Muscle of arm (tissue), 1 donor: ENCODE measurements at regions not wholly inside any gene's neighbourhood (a gene's known extent, or its start where the extent isn't known, plus 50 kb on each side); places are given as distances from the start of the nearest gene placed in this dataset.
"Not testable (repeated sequence)": the region's sequence is repeated elsewhere in the genome, so short reads cannot be mapped to it uniquely, and the experiment has no call there.

ENCODE experiments used
- DNase-seq: peaks from one replicate; pipeline ENCODE4 v3.0.0-alpha.2; 2013

DNA sequence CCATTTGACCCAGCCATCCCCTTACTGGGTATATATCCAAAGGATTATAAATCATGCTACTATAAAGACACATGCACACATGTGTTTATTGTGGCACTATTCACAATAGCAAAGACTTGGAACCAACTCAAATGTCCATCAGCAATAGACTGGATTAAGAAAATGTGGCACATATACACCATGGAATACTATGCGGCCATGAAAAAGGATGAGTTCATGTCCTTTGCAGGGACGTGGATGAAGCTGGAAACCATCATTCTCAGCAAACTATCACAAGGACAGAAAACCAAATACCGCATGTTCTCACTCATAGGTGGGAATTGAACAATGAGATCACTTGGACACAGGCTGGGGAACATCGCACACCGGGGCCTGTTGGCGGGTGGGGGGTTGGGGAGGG is 913.4 kb upstream of the DIAPH2 start:
- DNase-seq = not testable (repeated sequence)

DNA sequence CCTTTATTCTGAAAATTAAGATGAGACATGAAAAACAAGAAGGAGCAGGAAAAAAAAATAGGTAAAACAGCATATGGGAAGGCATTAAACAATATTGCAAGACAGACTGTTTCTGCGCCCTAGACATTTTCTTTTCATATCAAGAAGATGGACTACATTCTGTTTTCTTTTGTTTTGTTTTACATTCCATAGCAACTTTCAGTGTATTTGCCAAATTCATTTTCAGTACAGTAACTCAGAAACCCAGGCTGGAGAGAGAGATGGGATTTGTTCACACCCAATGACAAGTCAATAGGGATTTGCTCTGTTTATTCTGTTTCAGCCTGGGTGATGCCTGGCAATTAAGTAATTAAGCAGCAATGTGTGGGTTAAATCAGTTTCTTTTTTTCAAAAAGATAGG is 892.8 kb upstream of the DIAPH2 start:
- peak; percentile 15 for DNase-seq

DNA sequence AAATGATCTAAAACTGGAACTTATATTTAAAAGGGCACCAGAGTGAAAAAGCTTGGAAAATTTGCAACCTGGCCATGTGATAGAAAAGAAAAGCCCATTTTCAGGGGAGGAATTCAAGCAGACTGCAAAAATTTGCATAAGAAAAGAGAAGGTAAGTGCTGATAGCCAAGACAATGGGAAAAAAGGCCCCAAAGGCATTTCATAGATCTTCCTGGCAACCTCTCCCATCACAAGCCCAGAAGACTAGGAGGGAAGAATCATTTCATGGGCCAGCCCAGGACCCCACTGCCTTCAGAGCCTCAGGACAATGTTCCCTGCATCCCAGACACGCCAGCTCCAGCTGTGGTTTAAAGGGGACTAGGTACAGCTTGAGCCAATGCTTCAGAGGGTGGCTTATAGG is 887.3 kb upstream of the DIAPH2 start:
- DNase-seq = no peak

DNA sequence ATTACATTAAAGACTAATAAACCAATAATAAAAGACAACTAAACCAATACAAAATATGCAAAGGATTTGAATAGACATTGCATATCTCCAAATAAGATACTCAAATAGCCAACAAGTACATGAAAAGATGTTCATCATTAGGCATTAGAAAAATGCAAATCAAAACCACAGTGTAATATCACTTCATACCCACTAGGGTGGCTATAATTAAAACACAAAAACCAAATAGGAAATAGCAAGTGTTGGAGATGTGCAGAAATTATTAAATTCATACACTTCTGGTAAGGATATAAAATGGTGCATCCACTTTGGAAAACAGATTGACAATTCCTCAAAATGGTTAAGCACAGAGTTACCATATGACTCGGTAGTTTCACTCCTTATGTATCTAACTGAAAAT is 860.8 kb upstream of the DIAPH2 start:
- no peak for DNase-seq

DNA sequence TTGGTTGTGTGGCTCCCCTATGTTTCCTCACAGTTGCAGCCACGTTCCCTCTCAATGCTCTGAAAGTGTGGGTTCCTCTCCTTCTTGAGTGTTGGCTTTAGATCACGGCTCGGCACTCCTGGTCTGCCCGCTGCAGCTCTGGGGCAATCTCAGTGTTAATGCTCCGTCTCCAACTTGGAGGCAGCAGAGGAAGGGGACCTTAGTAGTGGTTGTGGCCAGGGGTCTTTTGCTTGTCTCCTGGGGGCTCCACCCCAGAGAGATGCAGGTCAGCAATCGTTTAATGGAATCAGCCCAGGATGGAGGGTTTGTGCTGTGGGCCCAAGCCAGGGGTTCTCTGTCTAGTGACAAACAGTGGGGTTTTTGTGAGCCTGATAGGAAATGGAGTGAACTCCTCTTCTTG is 849.4 kb upstream of the DIAPH2 start:
- no peak for DNase-seq

DNA sequence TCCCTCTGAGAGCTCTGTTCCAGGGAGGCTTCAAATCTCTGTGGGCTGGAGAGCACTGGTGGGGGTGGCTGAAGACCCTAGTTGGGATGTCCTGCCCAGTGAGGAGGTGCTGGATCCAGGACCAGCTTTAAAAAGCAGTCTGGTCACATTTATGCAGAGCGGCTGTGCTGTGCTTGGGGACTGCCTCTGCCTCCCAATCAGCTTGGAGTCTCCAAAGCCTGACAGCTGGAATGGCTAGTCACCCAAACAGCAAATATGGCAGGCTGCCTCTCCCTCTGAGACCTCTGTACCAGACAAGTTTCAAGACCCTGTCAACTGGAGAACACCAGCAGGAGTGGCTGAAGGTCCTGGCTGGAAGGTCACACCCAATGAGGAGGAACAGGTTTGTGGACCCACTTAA is 848.1 kb upstream of the DIAPH2 start:
- no peak for DNase-seq

DNA sequence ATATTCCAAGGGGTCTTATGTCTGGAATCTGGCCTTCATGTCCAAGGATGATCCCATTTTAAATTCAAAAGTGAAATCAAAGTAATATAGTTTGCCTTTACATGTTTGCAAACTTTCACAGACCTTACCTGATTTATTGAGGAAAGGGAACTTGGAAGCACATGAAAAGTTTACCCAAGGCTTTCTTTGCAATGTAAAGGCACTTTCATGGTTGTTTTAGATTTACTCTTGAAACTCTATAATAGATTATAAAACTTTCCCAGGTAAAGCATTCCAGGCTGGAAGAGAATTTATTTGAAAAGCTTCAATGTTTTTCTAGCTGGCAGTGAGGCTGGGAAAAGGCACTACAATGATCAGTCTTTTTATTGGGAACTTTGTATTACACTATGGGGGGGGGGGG is 842.8 kb upstream of the DIAPH2 start:
- DNase-seq = no peak

DNA sequence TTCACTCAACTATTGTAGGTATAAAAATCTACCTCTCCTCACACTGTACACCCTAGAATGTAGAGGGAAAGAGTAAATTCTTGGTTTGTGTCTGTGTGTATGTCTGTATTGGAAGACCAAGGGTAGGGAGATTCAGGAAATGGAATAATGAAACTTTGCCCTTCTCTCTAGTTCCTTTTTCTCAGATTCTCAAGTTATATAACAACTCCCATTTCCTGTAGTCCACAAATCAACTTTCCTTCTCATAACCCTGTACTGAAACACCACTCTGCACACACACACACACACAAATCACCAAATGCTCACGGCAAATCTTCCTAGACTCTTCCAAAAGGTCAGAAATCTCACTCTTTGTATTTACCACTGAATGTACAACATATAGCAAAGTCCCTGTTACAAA is 824.5 kb upstream of the DIAPH2 start:
- no peak for DNase-seq

DNA sequence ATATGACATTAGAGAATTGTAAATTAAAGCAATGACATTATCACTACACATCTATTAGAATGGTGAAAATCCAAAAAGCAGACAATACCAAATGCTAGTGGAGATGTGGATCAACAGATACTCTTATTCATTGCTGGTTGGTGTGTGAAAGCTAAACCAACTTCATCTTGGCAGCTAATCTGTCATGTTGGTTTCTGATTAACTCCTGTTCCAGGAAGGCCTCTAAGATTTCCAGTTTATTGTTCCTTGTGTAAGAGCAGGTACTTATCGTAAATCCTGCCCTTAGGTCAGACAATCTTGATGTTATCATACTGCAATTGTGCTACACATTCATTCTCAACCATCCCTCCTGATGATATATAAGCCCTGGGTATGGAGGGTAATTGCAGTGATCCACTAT is 809.0 kb upstream of the DIAPH2 start:
- no peak for DNase-seq

DNA sequence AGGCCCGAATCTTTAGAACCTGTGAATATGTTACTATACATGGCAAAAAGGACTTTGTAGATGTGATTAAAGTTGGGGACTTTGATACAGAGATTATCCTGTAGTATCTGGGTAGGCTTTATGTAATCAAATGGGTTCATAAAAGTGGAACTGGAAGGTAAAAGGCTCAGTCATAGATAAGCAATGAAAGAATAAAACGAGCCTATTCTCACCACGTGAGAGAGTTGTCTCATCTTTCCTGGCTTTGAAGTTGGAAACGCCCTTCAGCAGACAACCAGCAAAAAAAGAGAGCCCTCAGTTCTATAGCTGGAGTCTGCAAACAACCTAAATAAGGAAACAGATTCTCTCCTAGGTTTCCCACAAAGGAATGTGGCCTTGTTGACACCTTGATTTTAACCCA is 805.8 kb upstream of the DIAPH2 start:
- DNase-seq = no peak

DNA sequence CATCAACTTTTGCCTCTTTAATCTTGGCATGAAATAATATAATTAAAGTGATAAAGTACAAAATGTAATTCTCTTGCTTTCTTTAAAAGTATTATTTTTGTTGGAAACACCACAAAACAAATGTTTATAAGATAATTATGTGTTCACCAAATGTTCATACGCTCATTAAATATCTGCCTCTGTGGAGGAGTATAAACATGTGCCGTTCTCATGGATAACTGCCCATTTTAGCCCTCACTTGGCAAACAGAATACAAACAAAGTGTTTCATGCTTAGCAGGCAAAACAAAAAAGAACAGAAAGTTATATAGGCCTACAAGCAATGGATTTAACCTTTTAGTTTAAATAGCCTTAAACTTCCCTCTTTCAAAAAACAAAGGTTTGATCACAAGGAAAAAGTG is 800.5 kb upstream of the DIAPH2 start:
- peak; percentile 3 for DNase-seq

DNA sequence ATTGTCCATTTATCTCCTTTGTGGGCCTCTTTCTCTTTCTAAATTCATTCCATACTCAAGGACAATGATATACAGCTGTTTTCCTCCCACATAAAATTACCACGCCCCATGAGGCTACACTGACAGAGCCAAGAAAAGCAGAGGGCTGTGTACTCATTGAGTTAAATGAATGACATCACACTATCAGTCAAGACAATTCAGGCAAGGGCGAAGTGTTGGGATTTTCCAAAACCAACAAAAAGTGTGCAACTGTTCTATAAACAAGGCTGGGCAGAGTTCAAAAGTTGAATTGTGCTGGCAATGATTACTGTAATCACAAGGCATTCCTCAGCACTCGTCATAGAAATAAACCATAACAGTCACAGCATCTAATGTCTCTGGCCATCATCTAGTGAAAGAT is 799.6 kb upstream of the DIAPH2 start:
- DNase-seq = peak; percentile 54

DNA sequence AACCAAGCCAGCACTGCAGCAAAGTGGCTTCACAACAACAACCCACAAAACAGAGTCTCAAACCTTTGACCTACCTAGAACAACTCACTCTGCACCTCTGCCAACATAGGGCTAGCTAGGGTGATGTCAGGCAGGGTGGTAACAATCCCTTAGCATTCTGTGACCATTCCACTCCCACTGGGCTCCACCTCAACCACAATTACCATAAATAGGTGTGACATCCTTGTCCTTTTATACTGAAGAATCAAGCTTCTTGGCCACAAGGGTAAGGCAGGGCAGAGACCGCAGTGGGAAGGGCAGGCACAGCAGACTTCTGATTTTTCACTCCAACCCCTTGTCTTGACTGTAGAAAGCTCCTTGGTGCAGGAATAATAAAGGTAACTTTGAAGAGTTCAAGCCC is 795.4 kb upstream of the DIAPH2 start:
- no peak for DNase-seq

DNA sequence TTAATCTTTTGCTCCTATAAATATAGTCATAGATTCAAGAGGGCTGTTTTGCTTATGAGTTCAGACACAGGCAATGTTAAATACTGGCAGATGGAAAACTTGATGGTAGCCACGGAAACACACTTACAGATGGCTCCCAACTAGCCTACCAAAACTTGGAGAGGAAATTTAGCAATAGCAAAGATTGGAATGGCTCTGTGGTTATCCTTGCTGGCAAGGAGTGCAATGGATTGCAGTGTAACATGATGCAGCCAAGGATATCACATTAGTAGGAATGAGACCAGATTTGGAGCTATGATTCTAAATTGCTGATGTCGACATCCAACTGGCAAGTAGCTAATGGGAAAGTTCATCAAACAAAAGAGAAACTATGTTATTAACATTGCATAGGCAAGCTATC is 791.0 kb upstream of the DIAPH2 start:
- peak; percentile 17 for DNase-seq

DNA sequence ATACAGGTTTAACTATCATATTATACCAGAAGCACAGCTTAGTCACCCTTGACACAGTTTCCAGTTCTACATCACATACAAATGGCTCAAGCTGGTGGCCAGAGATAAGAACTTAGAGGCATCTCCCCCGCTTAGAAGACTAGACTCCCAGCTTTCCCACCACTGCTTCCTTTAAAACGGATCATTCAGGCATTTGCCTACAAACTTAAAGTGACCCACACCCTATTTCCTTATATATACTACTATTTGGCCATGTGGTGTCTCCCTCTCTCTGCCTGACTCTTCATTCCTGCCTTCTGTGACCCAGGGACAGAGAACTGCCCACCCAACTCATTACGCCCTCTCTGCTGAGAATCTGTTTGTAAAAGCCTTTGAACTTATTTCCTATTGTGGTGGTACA is 781.2 kb upstream of the DIAPH2 start:
- DNase-seq = no peak

DNA sequence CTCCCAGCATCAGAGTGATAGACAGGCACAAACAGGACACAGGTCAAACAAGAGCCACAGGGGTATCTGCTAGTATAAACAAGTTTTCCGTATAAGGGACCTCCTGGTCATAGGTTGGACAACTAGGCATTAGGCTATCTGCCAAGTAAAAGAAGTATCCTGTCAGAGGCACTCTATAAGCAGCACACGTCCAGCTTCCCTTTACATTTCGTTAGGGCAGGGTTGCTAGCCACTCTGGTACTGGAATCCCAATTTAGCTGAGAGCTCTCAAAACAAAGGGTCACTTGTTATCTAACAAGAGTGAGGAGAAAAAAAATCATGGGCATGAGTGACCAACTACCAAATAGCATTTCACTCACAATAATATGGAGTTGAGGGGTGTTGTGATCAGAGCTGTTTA is 780.7 kb upstream of the DIAPH2 start:
- no peak for DNase-seq

DNA sequence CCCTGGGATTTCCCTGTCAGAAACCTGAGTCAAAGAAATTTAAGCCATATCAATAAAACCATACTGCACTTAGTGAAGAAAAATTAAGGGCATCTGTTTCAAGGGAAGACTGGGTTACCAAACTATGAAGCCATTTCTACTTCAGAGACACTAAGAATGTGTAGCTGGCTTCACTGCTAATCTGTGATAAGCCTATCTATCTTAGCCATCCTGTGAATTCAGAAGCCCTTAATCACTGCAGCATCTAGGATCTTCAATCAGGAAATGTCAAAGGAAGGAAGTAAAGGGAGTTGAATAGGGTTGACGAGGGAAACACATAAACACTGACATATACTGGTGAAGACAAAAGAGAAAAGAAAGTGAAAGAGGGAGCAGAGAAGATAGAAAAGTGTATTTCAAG is 777.6 kb upstream of the DIAPH2 start:
- no peak for DNase-seq

DNA sequence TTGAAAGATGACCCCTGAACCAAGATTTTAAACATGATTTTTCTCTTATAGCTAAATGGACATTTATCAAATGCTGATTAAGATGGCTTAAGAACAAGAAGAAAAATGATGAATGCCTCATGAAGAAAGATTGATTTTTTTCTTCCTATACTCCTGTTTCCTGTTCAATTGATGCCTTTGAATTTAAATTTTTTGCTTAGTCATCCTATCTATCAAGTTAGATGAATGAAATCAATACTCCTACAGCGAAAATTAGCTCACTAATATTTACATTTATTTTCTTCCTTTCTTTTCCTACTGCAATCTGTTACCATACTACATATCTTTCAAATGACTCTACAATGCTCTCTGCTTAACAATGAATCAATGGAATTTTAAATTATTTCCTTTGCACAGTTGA is 773.6 kb upstream of the DIAPH2 start:
- no peak for DNase-seq

DNA sequence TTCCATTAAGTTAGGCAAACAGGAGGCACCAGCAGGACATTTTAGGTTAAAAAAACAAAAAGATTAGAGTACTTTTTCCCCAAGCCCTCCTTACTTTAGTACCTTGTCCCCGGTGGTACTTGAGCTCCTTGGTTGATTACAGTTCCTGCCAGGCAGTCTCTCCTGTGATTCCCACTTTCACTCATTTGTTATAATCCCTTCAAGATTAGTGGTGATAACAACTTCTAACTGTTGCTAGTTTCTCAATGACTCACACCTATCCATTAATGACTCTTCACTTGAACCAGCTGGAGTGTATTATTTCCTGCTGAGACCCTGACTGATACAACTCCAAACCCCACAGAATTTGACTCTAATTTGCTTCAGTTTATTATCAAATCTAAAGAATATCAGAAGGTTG is 765.0 kb upstream of the DIAPH2 start:
- DNase-seq = no peak

DNA sequence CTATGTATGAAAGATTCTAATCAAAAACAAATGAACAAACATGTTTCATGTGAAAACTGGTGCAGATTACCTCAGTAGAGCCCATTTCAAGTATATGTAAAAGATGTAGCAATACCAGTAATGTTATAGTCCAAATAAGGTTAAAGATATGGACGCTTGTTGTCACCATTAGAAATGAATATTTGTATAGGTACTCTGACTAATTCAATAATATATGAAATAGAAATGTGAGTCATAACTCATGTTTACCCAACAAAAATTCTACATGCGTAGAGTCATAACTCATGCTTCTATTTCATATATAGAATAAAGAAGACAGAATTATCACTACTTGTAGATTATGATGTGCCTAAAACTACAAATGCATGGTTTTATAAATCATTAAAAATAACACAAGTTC is 739.1 kb upstream of the DIAPH2 start:
- no peak for DNase-seq

DNA sequence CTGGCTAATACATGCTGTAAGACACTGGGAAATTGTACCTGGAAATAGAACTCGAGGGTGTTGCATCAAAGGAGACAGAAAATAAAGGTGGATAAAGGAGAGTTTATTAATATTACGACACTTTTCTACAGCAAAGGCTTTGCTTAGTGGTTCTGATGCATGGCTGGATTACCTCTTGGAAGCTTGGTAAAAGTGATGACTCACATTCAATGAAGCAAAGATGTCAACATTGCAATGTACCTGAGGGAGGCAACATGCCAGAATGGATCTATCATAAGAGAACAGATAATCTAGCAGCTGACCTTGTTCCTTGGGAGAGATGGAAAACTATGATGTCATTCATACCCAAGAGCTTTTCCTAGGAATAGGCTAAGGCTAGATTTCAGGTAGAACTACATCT is 735.1 kb upstream of the DIAPH2 start:
- no peak for DNase-seq

DNA sequence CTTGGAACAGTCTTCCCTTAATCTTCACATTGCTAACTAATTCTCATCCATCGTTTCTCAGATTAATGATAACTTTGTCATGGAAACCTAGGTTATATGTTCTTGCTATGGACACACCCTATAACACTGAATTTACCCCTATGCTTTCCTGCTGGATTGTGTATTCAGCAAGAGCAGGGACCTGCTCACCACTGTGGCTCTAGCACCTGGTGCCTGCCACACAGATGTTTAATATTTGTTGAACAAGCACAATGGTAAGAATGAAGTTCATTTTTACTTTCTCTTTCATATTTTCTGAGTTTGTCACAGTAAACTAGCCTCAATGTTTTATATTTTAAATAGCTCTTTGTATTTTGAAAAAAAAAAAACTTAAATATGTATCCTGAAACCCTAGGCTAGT is 734.0 kb upstream of the DIAPH2 start:
- no peak for DNase-seq

DNA sequence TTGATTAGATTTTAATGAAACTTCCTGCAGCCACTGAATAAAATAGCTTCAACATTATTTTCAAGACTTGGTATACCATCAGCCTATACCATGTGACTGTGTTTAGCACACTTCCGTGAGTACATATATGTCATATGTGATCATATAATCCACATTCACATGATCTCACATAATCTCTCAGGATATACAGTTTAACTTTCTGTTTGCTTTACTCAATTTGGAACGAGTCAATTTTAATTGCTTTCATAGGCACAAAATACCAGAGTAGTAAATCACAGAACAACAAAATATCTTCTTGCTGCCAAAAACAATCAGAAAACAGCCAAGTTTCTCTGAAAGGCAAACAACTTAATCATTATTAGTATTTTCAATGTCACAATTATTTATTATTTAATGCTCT is 731.1 kb upstream of the DIAPH2 start:
- DNase-seq = no peak

DNA sequence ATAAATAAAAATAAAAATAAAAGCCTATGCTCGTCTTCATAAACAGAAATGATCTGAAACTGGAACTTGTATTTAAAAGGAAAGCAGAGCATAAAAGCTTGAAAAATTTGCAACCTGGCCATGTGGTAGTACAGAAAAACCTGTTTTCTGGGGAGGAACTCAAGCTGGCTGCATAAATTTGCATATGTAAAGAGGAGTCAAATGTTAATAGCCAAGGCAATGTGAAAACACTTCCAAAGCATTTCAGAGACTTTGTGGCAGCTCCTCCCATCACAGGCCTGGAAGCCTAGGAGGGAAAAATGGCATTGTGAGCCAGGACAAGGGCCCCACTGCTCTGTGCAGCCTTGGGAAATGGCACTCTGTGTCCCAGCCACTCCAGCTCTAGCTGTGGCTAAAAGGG is 727.9 kb upstream of the DIAPH2 start:
- no peak for DNase-seq

DNA sequence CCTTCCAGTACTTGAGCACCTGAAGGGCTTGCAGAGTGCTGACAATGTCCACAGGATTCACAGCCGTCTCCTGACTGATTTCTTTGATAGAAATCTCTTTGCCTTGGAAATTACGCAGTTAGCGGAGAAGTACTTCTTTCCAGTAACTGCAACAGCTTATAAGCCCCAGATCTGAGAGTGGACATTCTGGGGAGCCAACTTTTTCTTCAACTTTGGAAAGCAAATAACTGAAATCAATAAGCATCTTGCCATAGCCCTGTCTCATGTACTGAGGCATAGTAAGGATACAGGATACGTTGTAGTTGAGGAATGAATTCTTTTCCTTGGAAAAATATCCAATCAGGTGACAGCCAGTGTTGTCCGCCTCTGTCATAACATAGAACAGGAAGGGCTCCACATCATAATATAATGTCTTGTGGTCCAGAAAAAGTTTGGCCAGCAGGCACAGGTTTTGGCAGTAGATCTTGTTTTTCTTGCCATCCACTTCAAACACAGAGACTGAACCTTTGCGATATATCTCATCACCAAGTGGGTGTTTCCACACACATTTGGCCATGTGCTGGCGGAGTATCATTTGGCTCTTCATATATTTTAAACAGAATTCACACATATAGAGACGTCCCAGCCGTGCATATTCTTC is 711.1 kb upstream of the DIAPH2 start:
- peak; percentile 41 for DNase-seq
